ENCODE measurements at regions not wholly inside any gene's neighbourhood (a gene's known extent, or its start where the extent isn't known, plus 50 kb on each side); places are given as distances from the start of the nearest gene placed in this dataset.

DNA sequence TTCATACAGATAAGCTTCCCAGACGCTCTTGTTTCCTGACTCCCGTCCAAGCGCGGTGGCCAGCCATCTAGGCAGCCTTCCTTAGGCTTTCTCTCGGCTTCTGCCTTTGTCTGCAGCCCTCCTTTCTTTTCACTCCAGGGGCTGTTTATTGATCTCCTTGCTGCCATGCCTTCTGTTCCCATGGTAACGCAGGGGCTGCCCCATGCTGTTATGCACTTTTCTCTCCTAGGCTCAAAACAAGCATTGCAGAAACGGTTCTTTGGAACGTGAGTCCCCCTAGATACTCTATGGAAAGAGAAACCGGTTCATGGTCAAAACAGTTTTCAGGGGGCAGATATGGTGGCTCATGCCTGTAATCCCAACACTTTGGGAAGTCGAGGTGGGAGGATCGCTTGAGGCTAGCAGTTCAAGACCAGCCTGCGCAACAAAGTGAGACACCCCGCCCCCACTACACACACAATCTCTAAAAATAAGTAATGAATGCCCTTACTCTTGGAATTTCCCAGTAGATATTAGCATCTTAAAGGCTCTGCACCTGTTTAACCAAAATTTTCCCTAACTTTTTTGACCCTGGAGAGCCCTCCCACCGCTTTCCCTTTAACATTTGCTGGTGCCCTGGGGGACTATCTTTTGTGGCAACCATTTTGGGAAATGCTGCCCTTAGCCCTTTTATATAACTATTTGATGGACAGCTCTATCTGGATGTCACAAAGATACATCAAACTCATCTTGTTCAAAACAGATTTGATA is 53.9 kb upstream of the ZNF157 start (continued):
- no peak for TF ChIP-seq EZH2 (IDR thresholded peaks at IDR 0.05; ENCODE audit: low read depth, low read length, severe bottlenecking)
- no peak for TF ChIP-seq GTF2F1 (IDR thresholded peaks at IDR 0.05; ENCODE audit: borderline replicate concordance, low read depth, low read length)
- TF ChIP-seq RAD21 (IDR thresholded peaks at IDR 0.05 in 1 of 2, conservative IDR thresholded peaks at IDR 0.05 in 1 of 2; ENCODE audit: low read depth in 2 of 2, low read length in 2 of 2) = no peak
